Midbrain (tissue), 1 donor: ENCODE measurements at regions not wholly inside any gene's neighbourhood (a gene's known extent, or its start where the extent isn't known, plus 50 kb on each side); places are given as distances from the start of the nearest gene placed in this dataset.

Experiments used
- DNase-seq: peaks from one replicate; lab custom pipeline; 2025; lab: John Stamatoyannopoulos, UW

DNA sequence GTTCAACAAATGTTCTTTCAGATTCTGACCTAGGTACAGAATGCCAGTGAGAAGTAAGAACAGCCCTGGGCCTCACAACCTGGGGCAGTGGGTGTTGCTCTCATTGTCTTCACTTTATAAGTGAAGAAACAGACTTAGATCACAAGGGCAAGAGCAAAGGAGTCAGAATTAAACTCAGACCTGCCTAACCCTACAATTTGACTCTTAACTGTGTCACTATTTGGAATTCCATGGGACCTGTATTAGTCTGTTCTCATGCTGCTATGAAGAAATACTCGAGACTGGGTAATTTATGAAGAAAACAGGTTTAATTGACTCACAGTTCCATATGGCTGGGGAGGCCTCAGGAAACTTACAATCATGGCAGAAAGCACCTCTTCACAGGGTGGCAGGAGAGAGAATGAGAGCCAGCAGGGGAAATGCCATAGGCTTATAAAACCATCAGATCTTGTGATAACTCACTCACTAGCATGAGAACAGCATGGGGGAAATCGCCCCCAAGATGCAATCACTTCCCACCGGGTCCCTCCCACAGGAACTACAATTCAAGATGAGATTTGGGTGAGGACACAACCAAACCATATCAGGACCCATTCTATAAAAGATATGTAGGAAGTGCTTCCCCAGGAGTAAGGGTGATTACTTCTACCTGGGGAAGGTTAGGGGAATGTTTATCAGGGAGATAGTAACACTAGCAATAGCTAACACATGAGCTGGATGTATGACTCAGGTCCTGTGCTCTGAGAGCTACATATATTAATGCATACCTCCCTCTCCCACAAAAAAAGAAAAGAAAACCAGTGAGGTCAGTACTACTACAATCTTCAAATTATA, 270.1 kb downstream of the SOX9 start:
- no peak for DNase-seq

- DNase-seq = no peak
Observed at GRCh38 chr17:72392056-72393010, 271.5 kb downstream of the SOX9 start.

DNA sequence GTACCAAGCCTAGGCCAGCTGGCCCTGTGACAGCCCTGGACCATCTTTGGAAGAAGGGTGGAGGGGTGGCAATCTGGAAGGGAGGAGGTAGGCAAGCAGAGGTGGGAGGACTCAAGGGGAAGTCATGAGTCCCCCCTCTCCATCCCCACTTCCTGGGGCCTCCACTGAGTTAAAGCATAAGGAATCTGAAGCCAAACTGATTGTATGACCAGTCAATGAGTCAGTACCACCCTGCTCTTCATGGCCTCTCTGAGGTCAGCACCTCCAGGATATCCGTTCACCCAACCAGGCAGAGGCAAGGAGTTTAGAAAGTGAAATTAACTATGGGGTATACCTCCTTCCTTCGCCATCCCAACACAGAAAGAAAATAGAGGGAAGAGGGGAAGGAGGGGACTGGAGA, 272.7 kb downstream of the SOX9 start:
- no peak for DNase-seq

DNA sequence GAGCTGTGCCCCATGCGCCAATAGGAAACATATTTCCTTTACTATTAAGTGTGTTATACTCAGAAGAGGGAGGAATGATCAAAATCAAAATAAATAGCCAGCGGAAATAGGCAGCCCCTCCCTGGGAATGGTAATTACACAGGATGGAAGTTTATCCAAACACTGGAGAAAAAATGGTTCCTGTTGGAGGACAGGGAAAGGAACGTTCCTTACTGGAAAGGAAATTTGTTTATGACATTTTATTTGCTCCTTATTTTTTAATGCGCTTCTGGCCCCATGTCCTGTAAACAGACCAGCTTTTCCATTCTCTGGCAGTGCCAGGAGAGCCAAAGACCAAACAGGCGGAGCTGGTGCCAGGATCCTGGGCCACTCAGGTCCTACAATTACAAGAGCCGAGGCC, 273.7 kb downstream of the SOX9 start:
- no peak for DNase-seq

DNA sequence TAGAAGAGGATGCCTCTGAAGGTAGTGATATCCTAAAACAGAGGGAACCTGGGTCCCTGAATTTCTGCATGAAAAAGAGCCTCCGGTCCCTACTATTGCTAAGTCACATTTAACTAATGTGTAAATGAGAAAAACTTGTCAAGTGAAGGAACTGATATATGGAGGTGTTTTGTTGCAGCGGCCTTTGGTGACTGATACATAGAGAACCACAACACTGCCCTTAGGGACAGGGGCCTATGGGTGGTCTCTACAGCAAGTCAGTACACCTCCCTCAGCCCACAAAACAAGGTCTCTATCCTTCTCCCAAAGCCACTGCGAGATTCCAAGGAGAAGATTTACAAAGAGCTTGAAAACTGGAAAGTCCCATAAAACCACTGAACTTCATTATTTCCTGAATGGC, 275.3 kb downstream of the SOX9 start:
- no peak for DNase-seq

DNA sequence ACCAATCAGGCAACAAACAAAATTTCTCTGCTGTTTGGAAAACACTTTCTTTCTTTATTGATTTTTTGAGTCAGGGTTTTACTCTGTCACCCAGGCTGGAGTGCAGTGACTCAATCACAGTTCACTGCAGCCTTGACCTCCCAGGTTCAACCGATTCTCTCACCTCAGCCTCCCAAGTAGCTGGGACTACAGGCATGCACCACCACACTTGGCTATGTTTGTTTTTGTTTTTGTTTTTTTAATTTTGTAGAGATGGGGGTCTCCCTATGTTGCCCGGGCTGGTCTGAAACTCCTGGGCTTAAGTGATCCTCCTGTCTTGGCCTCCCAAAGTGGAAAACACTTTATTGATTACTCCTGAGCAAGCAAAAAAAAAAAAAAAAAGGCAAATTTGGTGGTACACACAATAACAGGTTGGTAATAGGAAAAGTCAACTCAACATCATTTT, 276.4 kb downstream of the SOX9 start:
- DNase-seq = no peak

- no peak for DNase-seq
Observed at GRCh38 chr17:72397687-72398086, 276.9 kb downstream of the SOX9 start.

- DNase-seq = no peak
Observed at GRCh38 chr17:72399023-72399607, 278.3 kb downstream of the SOX9 start.

GRCh38 chr17:72399608-72400487, 279.0 kb downstream of the SOX9 start:
- no peak for DNase-seq

DNA sequence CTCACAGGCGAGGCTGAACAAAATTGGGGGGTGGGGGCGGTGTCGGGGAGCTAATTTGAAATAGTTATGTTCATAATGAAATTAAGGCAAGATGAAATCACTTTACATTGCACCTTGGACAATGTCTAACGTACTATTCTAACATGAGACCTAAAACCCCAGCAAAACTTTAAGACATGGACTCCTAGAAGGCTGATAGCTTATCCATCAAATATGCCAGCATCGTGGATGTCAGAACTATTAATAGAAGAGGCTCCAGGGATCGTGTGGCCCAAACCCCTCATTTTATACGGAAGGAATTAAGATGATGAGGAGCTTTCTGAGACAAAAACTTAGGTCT, 279.6 kb downstream of the SOX9 start:
- DNase-seq = no peak

- no peak for DNase-seq
Observed at GRCh38 chr17:72400863-72401262, 280.0 kb downstream of the SOX9 start.

DNA sequence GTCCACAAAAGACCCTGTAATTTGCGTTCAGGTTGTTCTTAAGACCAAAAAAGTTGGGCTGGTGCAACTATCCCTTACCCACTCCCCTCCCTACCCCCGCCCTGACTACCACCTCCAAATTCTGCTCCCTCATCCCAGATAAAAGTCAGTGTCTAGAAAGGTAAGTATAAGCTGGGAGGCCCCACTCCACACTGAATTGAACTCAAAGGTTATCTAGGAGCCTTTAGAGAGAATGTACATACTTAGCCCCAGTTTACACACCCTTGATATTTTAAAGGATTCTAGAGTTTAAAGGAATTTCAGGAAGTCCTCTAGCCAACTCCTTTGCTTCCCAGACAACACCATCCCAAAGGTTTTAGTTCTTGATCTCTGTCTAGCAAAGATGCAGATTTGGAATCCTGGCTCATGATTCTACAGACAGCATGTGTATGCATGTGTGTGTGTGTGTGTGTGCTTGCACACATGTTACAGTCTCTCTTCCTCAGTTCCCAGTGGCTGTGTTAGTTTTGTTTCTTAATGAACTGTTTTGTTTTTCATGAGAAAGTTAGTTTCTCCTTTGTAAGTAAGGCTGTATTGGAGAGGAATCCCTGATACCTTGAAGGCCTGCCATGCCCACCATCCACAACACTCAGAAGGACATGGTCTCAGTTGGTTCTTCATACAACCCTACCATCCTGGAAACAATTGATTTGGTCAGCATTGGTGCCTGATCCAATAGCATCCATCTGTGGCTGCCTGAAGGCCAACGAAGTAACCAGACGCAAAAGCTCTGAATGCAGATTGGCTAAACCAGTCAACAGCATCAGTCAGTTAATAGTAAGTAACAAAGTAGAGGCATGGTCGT, 281.3 kb downstream of the SOX9 start:
- DNase-seq = no peak

DNA sequence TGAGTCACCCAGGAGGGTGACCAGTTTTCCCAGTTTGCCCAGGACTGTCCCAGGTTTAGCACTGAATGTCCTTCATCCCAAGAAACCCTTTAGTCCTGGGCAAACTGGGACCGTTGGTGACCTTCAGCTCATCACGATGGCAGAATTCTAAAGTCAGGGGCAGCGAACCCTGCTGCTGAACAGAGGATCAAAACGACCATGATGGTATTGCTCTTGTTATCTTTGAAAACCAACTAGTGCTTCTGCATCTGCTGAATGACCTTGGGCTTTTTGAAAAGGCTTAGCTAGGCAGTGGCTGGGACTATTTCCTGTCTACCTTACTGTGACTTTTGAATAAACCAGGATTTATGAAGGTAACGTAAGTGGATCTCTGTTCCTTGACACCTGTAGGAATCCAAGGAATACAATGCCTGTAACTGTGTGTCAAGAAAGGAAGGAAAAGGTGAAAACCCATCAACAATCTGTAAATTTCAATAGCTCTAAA, 281.9 kb downstream of the SOX9 start:
- DNase-seq = no peak

DNA sequence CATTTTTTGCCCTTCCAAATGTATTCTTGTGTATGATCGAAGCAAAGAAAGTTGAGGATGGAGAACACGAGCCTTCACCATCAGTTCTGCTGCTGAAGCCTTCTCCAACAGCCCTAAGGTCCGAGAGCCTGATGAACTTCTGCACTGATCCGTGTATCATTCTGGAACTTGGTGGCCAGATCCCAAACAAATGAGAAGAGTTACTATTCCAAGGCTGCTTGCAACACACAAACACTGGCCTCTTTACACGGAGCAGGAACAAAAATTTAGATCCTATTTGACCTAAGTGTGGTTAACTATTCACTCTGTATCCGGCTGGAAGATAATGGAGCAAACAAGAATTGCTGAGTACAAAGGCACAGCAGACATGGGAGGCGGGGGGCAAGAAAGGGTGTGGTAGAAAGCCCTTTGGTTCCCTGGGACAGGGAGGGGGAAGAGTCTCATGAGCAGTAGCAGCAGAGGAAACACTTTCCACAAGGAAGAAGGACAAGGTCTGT, 282.9 kb downstream of the SOX9 start:
- DNase-seq = no peak

- no peak for DNase-seq
Observed at GRCh38 chr17:72404872-72405271, 284.1 kb downstream of the SOX9 start.

- DNase-seq = no peak
Observed at GRCh38 chr17:72405662-72406230, 284.9 kb downstream of the SOX9 start.

GRCh38 chr17:72406498-72406897, 285.7 kb downstream of the SOX9 start:
- DNase-seq = no peak

GRCh38 chr17:72407336-72407909, 286.6 kb downstream of the SOX9 start:
- DNase-seq = peak; percentile 30

DNA sequence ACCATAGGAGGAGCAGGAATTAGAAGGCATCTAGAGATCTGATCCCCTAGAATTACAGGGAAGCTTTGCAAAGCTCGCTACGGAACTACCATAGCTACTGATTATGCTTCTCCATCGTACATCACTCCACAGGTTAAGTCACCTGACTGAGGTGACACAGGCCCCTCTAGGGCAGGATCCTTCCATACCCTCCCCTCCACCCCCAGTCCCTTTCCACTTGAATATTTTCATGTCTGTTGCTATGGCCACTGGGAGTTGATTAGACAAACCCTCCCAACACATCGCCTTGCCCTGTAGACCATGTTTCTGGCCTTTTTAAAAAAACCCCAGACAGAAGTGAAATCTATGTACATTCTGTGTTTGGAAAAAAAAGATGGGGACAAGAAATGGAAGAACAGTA, 287.1 kb downstream of the SOX9 start:
- DNase-seq = no peak

DNA sequence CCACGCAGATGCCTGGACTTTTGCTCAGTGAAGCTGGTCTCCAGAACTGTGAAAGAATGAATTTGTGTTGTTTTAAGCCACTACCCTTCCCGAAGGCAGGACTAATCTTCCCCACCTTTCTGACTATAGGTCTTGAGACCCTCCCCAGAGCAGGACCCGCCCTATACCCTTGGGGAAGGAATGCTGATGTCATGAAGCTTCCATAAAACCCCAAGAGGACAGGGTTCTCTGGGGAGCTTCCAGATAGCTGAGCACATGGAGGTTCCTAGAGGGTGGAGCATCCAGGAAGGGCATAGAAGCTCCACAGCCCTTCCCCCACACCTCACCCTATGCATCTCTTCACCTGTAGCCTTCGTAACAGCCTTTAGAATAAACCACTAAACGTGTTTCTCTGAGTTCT, 287.8 kb downstream of the SOX9 start:
- DNase-seq = no peak
